A204.1 (cell line): ENCODE measurements at regions not wholly inside any gene's neighbourhood (a gene's known extent, or its start where the extent isn't known, plus 50 kb on each side); places are given as distances from the start of the nearest gene placed in this dataset.
"Not testable (repeated sequence)": the region's sequence is repeated elsewhere in the genome, so short reads cannot be mapped to it uniquely, and the experiment has no call there.

Experiments used
- FAIRE-seq: peaks from 2 replicates; lab custom pipeline; 2012; peaks lifted over from hg19 to GRCh38; lab: Jason Lieb, UNC

DNA sequence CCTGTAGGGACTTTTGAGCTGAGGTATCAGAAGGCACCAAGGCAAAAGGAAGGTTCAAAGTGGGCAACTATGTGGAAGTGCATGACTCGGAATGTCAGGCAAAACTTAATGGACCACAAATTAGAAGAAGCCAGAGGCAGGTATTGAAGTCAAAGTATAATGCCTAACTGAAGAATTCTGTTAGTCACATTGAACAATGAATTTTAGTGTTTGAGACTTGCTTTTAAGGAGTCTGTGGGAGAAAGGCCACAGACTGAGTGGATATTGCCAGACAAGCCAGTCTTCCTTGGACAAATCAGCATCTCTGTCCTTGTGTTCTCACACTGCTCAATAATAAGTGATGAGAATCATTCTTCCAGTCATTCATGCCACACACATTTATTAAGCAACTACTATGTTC lies 498.9 kb downstream of the STK39 start:
- no peak for FAIRE-seq

DNA sequence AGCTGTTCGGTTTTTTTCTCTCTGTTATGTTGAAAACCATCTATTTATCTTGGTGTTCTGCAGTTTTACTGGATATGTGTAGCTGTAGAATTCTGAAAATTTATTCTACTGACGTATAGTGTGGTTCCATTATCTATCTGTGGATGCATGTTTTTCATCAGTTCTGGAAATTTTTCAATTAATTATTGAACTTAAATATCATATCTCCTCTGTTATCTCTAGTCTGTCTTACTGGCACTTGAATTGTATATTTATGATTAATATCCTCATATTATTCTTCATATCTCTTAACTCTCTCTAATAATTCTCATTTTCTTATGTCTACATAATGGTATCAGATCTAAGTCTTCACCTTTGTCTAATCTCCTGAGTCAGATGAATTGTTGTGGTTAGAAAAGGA lies 501.7 kb downstream of the STK39 start:
- FAIRE-seq, result no peak

DNA sequence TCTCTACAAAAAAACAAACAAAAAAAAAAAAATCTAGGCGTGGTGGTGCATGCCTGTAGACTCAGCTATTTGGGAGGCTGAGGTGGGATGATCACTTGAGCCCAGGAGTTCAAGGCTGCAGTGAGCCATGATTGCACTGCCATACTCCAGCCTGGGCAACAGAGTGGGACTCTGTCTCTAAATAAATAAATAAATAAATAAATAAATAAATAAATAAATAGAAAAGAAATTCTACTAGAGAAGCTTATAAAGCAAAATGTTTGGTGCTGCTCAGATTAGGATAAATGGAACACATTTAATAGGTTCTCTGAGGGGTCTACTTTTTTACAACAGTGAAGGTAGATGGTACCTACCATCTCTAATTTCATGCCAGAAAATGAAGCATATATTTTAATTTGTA lies 507.5 kb downstream of the STK39 start:
- not testable (repeated sequence) for FAIRE-seq

DNA sequence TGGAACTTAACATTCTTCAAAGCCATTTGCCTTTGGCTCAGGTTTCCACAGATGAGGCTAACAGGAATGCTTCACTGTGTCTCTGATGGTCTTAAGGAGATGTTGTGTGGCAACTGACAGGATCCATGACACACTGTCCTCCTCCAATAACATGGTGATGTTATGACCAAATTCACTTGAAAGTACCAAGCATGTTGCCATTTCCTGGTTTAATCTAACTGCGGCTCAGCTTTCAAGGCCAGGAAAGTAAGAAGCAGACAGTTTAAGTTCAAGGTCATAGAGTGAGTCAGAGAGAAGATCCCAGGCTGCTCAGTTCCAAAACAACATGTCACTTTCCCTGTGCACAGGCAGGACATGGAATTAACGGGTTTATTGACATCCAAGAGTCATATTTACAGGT lies 513.6 kb downstream of the STK39 start:
- FAIRE-seq, result no peak

DNA sequence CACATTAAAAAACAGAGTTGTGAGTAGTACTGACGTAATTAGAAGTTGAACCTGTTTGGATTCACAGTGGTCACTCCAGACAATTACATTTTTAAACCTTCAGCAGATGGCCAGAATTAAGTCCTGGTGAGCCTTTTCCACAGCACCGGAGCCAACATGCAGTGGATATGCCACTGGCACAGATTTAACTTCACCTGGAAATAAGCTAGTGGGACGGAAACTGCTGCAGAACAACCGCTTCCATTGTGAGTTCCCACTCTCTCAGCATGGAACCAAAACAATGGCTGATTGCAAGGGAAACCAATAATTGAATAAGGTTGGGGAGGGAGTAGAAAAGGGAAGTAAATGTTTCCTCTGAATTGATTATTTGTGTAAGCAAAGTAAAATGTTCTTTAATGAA lies 515.1 kb downstream of the STK39 start:
- no peak for FAIRE-seq

DNA sequence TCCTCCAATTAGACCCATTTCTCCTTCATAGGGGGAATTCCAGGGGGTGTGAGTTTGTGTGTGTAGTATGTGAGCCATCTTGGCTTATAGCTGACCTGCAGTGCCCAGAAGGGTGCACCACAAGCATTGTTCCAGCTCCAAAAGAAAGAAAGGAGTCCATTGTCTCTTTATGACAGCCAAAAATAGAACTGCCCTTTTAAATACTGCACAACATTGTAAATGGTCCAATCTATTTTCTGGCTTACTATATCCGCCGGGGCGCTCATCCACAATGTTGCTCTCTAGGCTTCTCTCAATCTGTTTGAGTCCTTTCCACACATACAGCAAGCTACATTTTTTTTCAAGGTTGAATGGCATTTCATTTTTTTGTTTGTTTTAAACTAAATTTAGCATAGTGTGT lies 517.5 kb downstream of the STK39 start:
- FAIRE-seq, result no peak

DNA sequence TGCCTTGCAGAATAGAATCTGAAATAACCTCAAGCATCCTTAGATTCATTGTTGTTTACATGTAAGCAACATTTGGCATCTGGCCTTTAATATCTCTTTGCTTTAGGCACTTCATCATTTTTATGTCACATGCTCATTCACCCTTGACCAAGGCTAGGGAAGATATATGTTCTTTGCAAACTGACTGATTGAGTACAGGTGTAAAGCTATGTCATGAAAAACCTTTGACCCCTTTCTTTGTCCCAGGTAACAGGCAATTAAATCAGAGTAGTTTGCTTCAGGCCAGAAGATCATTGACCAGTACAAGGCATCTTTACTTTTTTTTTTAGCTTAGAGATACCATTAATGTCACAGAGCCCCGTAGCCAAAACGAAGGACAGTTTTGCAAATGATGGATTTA lies 520.6 kb downstream of the STK39 start:
- no peak for FAIRE-seq

DNA sequence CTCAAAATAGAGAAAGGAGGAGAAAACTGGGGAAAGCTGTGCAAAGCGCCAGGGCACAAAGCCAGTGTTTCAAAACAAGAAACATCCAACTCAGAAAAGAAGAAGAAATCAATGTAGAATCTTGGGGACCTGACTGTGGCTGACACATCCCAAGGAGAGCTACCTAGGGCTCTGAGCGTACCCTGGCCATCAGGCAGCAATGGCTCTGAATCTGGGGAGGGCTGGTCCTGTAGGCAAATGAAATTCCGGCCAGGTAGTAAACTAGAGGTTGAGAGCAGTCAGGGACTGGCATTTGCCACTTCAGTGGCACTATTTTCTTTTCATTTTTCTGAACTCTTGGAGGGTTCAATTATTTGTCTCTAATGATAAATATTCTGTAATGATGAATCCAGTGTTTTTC lies 525.8 kb downstream of the STK39 start:
- no peak for FAIRE-seq

DNA sequence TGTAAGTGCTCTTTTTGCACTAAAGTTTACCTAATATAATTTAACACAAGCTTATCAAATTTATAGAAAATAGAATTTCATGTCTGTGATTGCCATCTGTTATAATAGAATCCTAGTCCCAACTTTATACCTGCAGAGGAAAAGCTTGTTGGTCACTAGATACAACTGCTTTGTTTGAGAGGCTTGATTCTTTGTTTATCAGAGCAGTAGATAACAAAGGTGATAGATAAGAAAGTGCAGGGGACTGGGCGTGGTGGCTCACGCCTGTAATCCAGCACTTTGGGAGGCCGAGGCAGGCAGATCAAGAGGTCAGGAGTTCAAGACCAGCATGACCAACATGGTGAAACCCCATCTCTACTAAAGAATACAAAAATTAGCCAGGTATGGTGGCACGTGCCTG lies 528.0 kb downstream of the STK39 start:
- FAIRE-seq, result no peak

DNA sequence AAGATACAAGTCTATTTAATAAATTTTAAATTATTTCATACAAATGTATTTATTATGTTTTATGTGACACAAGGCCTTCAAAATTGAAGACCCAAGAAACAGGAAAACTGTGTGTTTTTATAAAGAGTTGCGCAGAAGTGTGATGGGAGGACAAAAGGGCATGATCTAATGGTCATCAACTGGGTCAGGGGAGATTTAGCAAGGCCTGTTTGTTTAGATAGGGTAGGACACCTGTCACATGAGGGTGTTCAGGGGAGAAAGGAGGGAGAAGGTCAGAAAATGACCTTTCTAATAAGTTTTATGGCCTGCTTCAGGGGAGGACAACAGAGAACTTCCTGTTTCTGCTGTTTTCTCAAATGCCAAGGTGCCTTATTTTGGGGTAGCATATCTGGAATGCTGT lies 528.8 kb downstream of the STK39 start:
- no peak for FAIRE-seq

DNA sequence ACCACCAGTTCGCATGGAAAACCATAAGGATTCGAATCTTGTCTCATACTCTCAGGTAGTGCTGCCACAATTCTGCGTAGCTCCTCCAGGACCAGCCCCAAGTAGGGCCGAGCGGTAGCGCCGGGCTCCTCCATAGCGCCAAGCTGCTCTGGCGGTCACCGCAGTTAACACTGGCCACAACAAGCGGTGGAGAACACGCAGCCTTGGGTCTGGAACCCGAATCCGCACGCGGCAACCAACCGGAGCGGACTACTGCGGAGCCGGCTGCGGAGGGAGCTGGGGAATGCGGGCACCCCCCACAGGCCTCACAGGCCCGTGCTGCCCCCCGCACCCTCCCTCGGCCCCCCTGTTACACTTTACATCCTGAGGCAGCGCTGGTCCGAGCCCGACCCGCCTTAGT lies 531.5 kb downstream of the STK39 start:
- no peak for FAIRE-seq

DNA sequence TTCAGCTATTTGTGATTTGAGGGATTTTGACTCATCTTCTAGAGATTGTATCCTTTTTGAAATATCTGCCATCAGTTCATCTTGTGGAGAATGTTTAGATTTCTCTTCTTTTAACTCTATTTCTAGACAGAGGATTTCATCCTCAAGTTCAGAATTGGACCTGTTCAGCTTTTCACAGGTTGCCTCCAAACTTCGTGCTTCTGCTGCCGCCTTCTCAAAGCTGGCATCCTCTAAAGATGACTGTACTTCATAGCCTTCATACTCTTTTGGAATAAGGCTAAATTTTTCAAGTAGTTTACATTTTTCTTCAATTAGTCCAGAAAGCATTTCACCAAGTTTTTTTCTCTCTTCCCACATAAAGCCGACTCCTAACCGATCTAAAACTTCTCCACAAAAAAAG lies 531.9 kb downstream of the STK39 start:
- FAIRE-seq, result not testable (repeated sequence)

DNA sequence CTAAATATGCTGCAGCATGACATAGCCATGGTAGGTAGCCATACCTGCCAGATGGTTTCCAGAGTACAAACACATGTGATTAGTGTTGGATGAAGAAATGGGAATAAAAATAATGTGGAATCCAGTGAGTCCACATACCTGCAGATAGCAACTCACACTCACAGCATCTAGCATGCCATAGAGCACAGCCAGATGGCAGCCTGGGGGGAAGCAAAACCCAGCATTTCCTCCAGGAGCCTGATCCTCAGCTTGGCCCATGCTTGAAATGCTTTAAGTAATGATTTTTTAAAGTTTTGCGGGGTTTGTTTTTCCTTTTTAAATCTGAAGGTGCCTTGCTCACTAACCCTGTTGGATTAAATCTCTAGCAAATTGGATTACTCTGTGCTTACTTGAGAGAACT lies 535.1 kb downstream of the STK39 start:
- no peak for FAIRE-seq

DNA sequence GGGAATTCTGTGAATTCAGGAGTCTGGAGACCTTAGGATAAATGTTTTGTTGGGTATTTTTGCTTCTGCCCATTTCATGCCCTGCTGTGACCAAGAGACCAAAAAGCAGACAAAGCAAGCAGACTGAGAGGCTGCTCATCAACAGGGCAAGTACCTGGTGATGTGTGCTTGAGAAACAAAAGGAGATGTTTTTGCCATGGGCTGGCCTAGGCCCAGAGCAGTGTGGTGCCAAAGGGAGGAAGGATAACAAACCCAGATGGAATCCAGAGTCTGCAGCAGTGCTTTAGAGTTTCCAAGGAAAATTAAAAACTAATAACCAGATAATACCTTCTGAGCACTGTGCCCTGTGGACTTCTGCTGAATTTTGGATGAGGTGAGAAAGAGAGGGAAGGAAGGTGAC lies 538.4 kb downstream of the STK39 start:
- FAIRE-seq, result no peak

DNA sequence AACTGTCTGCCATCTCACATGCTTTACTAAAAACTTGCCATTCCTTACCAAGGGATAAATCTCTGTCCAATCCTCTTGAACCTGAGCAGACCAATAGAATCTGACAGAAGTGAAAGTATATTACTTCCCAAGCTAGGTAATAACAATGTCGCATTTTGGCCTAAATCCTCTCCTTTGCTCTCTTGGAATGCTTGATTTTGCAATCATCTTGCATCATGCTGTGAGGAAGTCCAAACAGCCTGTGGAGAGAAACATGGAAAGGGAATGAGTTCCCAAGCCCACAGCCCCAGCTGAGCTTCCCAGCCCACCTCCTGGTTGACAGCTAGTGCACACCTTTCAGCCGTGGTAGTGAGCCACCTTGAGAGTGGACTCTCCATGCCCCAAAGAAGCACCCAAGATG lies 540.6 kb downstream of the STK39 start:
- no peak for FAIRE-seq

DNA sequence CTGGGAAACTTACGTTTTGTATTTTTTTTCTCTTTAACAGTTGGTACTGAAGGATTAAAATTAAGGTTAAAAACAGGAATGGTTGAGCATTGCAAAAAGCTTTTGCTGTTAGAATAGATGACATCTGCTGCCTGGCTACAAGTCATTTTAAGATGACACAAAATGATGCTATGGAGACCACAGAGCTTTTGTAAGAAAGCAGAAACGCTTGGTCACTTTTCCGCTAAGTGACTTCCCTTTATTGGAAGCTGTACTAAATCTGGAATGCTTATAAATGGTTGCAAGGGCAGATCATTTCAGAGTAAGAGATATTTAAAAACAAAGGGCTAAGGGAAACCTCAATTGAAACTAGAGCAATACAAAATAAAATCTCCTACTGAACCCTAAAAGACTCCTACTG lies 544.0 kb downstream of the STK39 start:
- no peak for FAIRE-seq

DNA sequence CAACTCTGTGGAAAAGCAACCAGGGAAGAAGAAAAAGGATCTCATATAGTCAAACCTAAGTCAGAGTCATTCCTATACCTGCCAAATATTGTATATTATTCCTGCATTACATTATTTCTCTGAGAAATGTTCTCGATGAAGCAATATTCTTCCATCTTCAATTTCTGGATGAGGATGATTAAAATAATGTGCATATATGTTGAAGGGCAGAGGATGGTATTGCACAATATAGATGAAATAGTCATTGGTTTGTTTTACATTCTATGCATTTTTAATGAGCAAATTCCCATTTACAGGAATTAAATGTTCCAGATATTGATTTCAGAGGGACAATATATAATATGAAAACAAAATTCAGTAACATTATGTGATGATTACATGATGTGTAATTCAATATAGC lies 545.2 kb downstream of the STK39 start:
- no peak for FAIRE-seq

DNA sequence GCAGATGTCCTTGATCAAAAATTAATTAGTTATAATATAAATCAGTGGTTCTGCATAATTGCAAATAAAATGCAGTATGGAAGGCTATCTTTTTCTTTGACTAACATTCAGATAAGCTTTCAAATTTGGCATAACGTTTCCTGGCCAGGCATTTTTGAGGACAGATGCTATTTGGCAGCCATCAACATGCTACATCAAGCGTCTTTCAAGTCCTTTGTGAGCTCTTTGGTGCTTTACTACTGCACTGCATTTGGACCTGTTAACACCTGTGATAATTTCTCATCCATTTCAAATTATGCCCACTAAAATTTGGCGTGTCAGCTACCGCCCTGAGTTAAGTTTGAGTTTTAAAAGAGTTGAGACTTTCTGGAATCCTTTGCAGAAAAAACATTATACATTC lies 545.7 kb downstream of the STK39 start:
- no peak for FAIRE-seq

DNA sequence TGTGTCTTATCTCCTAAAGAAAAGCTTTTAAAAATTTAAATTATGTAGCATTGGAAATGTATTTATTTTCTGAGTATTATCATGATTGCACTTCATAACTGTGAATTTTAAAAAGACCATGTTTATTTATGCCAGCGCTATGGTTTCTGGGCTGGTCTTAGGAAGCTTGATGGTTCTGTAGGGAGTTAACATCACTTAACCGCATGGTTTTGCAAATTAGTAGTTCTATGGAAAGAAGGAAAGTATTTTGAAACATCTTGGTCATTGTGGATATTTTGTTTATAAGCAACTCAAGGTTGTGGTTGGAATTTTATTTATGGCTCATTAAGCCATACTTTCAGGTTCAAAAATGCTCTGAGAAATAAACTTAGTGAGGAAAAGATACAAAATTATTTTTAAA lies 549.4 kb downstream of the STK39 start:
- no peak for FAIRE-seq

DNA sequence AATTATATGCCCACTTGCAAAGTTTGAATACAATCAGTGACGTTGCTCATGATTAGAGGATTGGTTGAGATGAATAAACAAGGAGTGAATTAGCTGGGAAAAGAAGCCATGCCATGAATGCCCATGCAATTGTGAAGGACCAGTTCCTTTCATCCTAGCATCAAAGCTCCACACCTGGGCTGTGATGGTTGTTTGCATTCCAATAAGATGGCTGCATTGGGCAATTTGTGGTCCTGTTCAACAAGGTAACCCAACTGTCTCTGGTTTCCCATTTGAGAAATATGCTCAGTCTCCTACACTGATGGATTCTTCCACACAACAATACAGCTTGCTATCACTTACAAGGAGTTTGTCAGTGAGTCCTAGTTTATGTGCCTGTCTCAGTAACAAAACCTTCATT lies 550.2 kb downstream of the STK39 start:
- FAIRE-seq, result no peak

DNA sequence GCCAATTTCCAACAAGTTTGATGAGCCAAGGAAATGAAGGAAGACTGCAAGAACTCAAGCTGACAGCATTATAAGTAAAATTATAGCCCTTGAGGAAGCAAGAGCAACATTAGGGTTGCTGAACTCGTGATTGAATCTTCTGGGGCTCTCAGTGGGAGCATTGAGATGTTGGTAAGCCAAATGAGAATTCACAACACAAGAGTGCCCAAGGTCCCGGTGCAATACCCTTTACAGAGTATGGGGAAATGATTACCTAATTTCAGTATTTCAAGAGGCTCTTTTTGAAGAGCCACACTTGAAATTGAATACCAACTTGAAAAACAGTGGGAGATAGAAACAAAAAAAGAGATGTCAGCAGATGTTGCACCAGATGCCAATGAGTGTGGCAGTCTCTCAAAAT lies 554.5 kb downstream of the STK39 start:
- FAIRE-seq, result no peak

DNA sequence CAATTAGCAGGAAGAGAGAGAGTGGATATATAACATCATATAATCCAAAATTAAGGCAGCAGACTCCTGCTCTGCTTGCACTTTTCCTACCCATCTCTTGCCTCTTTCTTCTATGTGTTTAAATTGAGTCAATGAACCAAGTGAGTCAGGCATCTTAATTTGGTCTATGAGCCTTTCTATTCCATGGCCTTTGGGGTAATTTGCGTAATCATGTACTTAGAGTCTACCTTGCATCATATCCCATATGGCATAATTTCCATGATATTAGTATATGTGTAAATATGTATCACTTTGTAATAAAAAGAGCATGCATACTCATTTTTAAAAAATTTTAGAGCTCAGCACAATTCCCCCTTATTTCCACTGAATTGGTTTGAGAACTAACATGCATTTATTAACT lies 555.2 kb downstream of the STK39 start:
- no peak for FAIRE-seq

DNA sequence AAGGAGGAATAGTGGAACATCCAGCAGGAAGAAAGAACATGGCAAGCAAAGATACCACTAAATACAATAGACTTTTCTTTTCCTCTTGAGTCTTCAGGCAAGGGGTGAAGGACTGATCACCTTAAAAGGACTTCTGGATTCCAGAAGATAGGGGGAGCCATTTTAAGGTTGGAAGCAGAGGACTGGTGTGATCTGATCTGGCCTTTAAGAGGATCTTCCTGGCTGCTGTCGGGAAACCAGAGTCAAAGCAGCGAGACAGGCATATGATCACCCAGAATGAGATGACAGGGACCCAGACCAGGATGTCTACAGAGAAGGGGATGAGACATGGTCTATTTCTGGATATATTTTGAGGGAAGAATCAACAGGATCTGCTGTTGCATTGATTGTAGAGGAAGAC lies 558.0 kb downstream of the STK39 start:
- no peak for FAIRE-seq

DNA sequence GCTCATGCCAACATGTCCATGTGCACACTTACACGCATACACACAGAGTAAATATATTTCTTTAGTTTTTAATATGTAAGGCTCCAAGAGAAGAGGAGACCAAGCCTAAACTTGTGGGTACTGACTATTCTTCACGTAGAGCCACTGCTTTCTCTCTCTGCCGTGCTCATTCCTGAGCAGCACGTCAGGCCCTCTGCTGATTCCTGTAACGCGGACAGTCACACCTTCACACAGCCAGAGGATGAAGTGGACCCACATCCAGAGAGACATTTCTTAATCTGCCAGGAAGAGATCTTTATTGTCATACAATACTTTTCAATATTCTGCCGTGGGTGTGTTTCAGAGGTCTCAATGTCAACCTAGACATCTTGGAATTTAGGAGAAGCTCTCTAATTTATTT lies 560.7 kb downstream of the STK39 start:
- no peak for FAIRE-seq

DNA sequence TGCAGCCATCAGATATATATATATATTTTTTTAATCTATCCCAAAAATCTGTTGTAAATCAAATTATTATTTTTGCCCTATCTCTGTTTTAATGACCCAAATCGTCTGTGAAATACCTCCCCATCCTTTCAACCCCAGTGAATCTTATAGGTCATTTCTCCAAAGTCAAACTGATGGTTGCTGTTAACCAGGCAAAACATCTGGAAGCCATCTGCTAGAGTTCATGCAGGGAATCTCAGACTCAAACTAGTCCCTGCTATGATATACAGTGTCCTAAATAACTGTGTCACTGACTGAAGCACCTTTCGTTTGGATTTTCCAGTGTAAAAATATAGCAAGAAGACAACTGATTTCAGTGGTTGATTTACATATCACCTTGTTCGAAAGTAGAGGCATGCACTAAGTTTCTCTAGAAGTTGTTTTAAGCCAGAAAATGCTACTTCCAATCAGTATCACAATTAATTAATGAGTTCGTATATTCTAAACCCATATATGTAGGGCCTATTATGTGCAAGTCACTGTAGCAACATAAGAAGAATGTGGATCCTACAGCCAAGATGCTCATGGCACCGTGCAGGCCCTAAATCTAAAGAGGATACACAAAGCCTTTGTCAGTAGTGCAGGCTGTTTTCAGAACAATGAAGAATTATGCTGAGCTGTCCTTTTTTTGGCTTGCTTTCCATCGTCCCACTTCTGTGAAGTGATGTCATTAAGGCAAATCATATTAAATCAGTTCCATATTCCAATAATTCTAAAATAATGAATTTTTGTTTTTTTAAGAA lies 566.0 kb downstream of the STK39 start:
- FAIRE-seq, result no peak
